Upper lobe of left lung (tissue), 6 donors: ENCODE measurements at regions not wholly inside any gene's neighbourhood (a gene's known extent, or its start where the extent isn't known, plus 50 kb on each side); places are given as distances from the start of the nearest gene placed in this dataset.

ENCODE experiments used
- ATAC-seq, 2 donors: fragments of 200-7000 bp; cut with Tn5 transposase; one replicate each; pipeline ENCODE4 v1.9.1; 2022; ENCODE audit warnings: mild to moderate bottlenecking in 2 of 2, moderate library complexity in 2 of 2; ENCODE audit not compliant: low FRiP score in 2 of 2
- DNase-seq, 2 donors: peaks; one replicate each; pipeline ENCODE4 v3.0.0-alpha.2; 2019 to 2020
- H3K27ac ChIP-seq, 4 donors: fragments of 200-600 bp; sonication (generic); one replicate each; pipeline ENCODE4 v1.5.1; 2016 to 2019
- H3K27me3 ChIP-seq, 4 donors: fragments of 200-600 bp; sonication (generic); one replicate each; pipeline ENCODE4 v1.5.1; 2017 to 2019
- H3K36me3 ChIP-seq, 4 donors: fragments of 200-600 bp; sonication (generic); one replicate each; pipeline ENCODE4 v1.5.1; 2016 to 2019
- H3K4me1 ChIP-seq, 4 donors: fragments of 200-600 bp; sonication (generic); one replicate each; pipeline ENCODE4 v1.5.1; 2018 to 2019
- H3K4me3 ChIP-seq, 4 donors: fragments of 200-600 bp; sonication (generic); one replicate each; pipeline ENCODE4 v1.5.1; 2017 to 2019; ENCODE audit warnings: mild to moderate bottlenecking in 2 of 4, moderate library complexity in 1 of 4
- H3K9me3 ChIP-seq, 4 donors: fragments of 200-600 bp; sonication (generic); one replicate each; pipeline ENCODE4 v1.5.1; 2018 to 2019
- CTCF ChIP-seq, 6 experiments: fragments of 450-650 bp in 4 of 6; fragments of 200-600 bp in 2 of 6; sonication (generic) in 2 of 6; IDR thresholded peaks; one replicate each; pipeline ENCODE4 v1.5.1; 2016 to 2019; ENCODE audit warnings: antibody characterized with exemption in 6 of 6
- EP300 ChIP-seq, 4 donors: sonication (generic); formaldehyde crosslinking; IDR thresholded peaks; one replicate each; pipeline ENCODE4 v1.5.1; 2017; ENCODE audit warnings: antibody characterized with exemption in 4 of 4, control low read depth in 2 of 4
- POLR2A ChIP-seq, 4 donors: fragments of 450-650 bp; IDR thresholded peaks; one replicate each; pipeline ENCODE4 v1.5.1; 2016 to 2017; ENCODE audit warnings: antibody characterized with exemption in 4 of 4, mild to moderate bottlenecking in 2 of 4
- POLR2AphosphoS5 ChIP-seq, 2 donors: sonication (generic); formaldehyde crosslinking; IDR thresholded peaks; one replicate each; pipeline ENCODE4 v1.5.1; 2017; ENCODE audit warnings: antibody characterized with exemption in 2 of 2
- WGBS, 2 donors: methylation state at CpG; one replicate each; pipeline ENCODE4 v1.1.5; 2017 to 2018; 5-methylcytosine and 5-hydroxymethylcytosine counted together
- donor health status: DM: no; HTN: no; CAD: no; lungs with moderate emphysema.
- donor health status: DM: no; HTN: yes; CAD: no; lungs with severe emphysema.

GRCh38 chr7:25455683-25456251 lies 227.5 kb upstream of the NPVF start:
- TF ChIP-seq CTCF (IDR thresholded peaks at IDR 0.05) (no peak), POLR2AphosphoS5 (IDR thresholded peaks at IDR 0.05) (no peak), POLR2A (IDR thresholded peaks at IDR 0.05) (no peak)

GRCh38 chr7:25456467-25457171 lies 228.3 kb upstream of the NPVF start:
- WGBS, 2 donors = 37 to 54% methylated on average over 8 of the region's 8 CpGs
- Histone ChIP-seq H3K27me3 (no peaks in the 10 kb centered on the region), H3K4me1 (peaks cover 28 to 48% (median 34%) of the 10 kb centered on the region in 4 donors), H3K36me3 (no peaks in the 10 kb centered on the region), H3K27ac (peak overlapping the region in 3 of 4 donors; percentile 18 to 64 (median 29)), H3K4me3 (no peak overlapping the region), H3K9me3 (no peaks in the 10 kb centered on the region)
- peak in 1 of 2 donors; percentile 24 for DNase-seq
- TF ChIP-seq POLR2A (IDR thresholded peaks at IDR 0.05) (no peak), CTCF (IDR thresholded peaks at IDR 0.05) (no peak), POLR2AphosphoS5 (IDR thresholded peaks at IDR 0.05) (no peak), EP300 (IDR thresholded peaks at IDR 0.05) (no peak)
- ATAC-seq = peak; percentile 41 to 69

More at GRCh38 chr7:25455683-25456251, 227.5 kb upstream of the NPVF start:
- H3K36me3 ChIP-seq = no peaks in the 10 kb centered on the region
- no peaks in the 10 kb centered on the region for H3K9me3 ChIP-seq
- no peak overlapping the region for H3K4me3 ChIP-seq
- no peak for ATAC-seq
- H3K27me3 ChIP-seq = no peaks in the 10 kb centered on the region
- peak overlapping the region in 1 of 4 donors; percentile 19 for H3K27ac ChIP-seq
- DNase-seq = no peak
- WGBS, 2 donors = 88 to 89% methylated on average over 10 of the region's 10 CpGs
- H3K4me1 ChIP-seq = peaks cover 28 to 48% (median 34%) of the 10 kb centered on the region in 4 donors

- ATAC-seq (no peak), DNase-seq (no peak)
- no peak overlapping the region for H3K4me3 ChIP-seq
- H3K36me3 ChIP-seq = no peaks in the 10 kb centered on the region
- H3K4me1 ChIP-seq = peaks cover 24 to 46% (median 32%) of the 10 kb centered on the region in 4 donors
- TF ChIP-seq EP300 (IDR thresholded peaks at IDR 0.05) (no peak), CTCF (IDR thresholded peaks at IDR 0.05) (no peak), POLR2AphosphoS5 (IDR thresholded peaks at IDR 0.05) (no peak), POLR2A (IDR thresholded peaks at IDR 0.05) (no peak)
- H3K27me3 ChIP-seq = no peaks in the 10 kb centered on the region
- H3K9me3 ChIP-seq = no peaks in the 10 kb centered on the region
- no peak overlapping the region for H3K27ac ChIP-seq
Observed at GRCh38 chr7:25459057-25459456, 230.8 kb upstream of the NPVF start.

GRCh38 chr7:25460433-25460832 lies 232.1 kb upstream of the NPVF start:
- 50 to 63% methylated on average over 5 of the region's 5 CpGs for WGBS, 2 donors
- DNase-seq = no peak
- no peak for TF ChIP-seq POLR2A (IDR thresholded peaks at IDR 0.05)
- no peak for TF ChIP-seq CTCF (IDR thresholded peaks at IDR 0.05)
- no peak for TF ChIP-seq EP300 (IDR thresholded peaks at IDR 0.05)
- TF ChIP-seq POLR2AphosphoS5 (IDR thresholded peaks at IDR 0.05) = no peak

More at GRCh38 chr7:25460433-25460832, 232.1 kb upstream of the NPVF start:
- H3K36me3 ChIP-seq = no peaks in the 10 kb centered on the region
- no peak overlapping the region for H3K4me3 ChIP-seq
- no peaks in the 10 kb centered on the region for H3K27me3 ChIP-seq
- no peaks in the 10 kb centered on the region for H3K9me3 ChIP-seq
- no peak overlapping the region for H3K27ac ChIP-seq
- peaks cover 16 to 32% (median 21%) of the 10 kb centered on the region in 4 donors for H3K4me1 ChIP-seq
- ATAC-seq = peak in 1 of 2 donors; percentile 14
